HCT116 (cell line): ENCODE measurements at regions not wholly inside any gene's neighbourhood (a gene's known extent, or its start where the extent isn't known, plus 50 kb on each side); places are given as distances from the start of the nearest gene placed in this dataset.
"Not testable (repeated sequence)": the region's sequence is repeated elsewhere in the genome, so short reads cannot be mapped to it uniquely, and the experiment has no call there.

Source experiments
- ATAC-seq: fragments of 200-7000 bp; cut with Tn5 transposase; 2 replicates; pipeline ENCODE4 v1.9.1; 2020; ENCODE audit warnings: mild to moderate bottlenecking, moderate library complexity
- BruUV-seq: library from RNA; stranded (reverse); fragments of 400-500 nt; replicated peaks from 2 replicates; lab custom pipeline; 2021; lab: Mats Ljungman, UMichigan
- CTCF ChIA-PET: fragments of 300-600 bp; sonication (Branson Sonifier 250); formaldehyde crosslinking; loops from one replicate; lab custom pipeline; 2021; ENCODE audit warnings: antibody characterized with exemption; lab: Charles Lee
- POLR2A ChIA-PET: fragments of 300-600, 350-600 bp; sonication (Branson Sonifier 250); formaldehyde crosslinking; loops from one replicate; lab custom pipeline; 2021; ENCODE audit warnings: antibody characterized with exemption; lab: Charles Lee
- RAD21 ChIA-PET, 2 experiments: fragments of 300-600 bp; sonication (Branson Sonifier 250); formaldehyde crosslinking; loops; one replicate each; lab custom pipeline; 2023; ENCODE audit warnings: low total read pairs in 2 of 2; ENCODE audit not compliant: uncharacterized antibody in 2 of 2, unreplicated experiment in 2 of 2, low non-redundant PET in 1 of 2; lab: Charles Lee
- DNase-seq: peaks from one replicate; pipeline ENCODE4 v3.0.0-alpha.2; 2010; ENCODE audit warnings: low read depth, low spot score
- H2AFZ ChIP-seq: fragments of 200-600 bp; shearing (Covaris generic), sonication (generic); 2 replicates; pipeline ENCODE4 v1.6.1; 2017; ENCODE audit warnings: low read depth, mixed run types, mixed read lengths, antibody characterized with exemption, low read length; ENCODE audit not compliant: poor library complexity, severe bottlenecking
- H3K27ac ChIP-seq: 2 replicates; pipeline ENCODE4 v1.5.1; 2012; ENCODE audit warnings: low read depth, low read length
- H3K27me3 ChIP-seq: fragments of 200-600 bp; sonication (generic); 2 replicates; pipeline ENCODE4 v1.6.1; 2016; ENCODE audit warnings: mixed run types, low read length, mixed read lengths; ENCODE audit not compliant: insufficient read depth
- H3K36me3 ChIP-seq, 2 experiments: fragments of 200-500 bp in 1 of 2; fragments of 200-600 bp in 1 of 2; sonication (Bioruptor generic) in 1 of 2; sonication (generic) in 1 of 2; 2 replicates each; pipeline versions ENCODE4 v1.5.1 to v1.6.1; 2014 to 2016; ENCODE audit warnings: low read length in 2 of 2, inconsistent platforms in 1 of 2, mixed read lengths in 1 of 2, mixed run types in 1 of 2; ENCODE audit not compliant: insufficient read depth in 2 of 2, control insufficient read depth in 1 of 2
- H3K4me1 ChIP-seq, 2 experiments: fragments of 200-600 bp in 1 of 2; sonication (generic) in 1 of 2; 2 replicates each; pipeline versions ENCODE4 v1.5.1 to v1.6.1; 2012 to 2017; ENCODE audit warnings: low read length in 2 of 2, inconsistent platforms in 1 of 2, mild to moderate bottlenecking in 1 of 2, mixed read lengths in 1 of 2, mixed run types in 1 of 2, moderate library complexity in 1 of 2; ENCODE audit not compliant: insufficient read depth in 2 of 2, control insufficient read depth in 1 of 2
- H3K4me2 ChIP-seq: fragments of 200-600 bp; sonication (generic); 2 replicates; pipeline ENCODE4 v1.6.1; 2017; ENCODE audit warnings: mixed run types, low read length, mixed read lengths
- H3K4me3 ChIP-seq, 2 experiments: fragments of 200-600 bp in 1 of 2; sonication (generic) in 1 of 2; replicated peaks in 1 of 2; 2 replicates each; pipeline ENCODE4 v1.5.1; 2011 to 2016; ENCODE audit warnings: low read length in 2 of 2, control low read depth in 1 of 2, low read depth in 1 of 2, mild to moderate bottlenecking in 1 of 2, mixed read lengths in 1 of 2, mixed run types in 1 of 2
- H3K79me2 ChIP-seq: fragments of 200-600 bp; sonication (generic); 2 replicates; pipeline ENCODE4 v1.6.1; 2017; ENCODE audit warnings: mild to moderate bottlenecking, mixed run types, low read length, moderate library complexity, mixed read lengths; ENCODE audit not compliant: insufficient read depth
- H3K9ac ChIP-seq: fragments of 200-600 bp; sonication (generic); 2 replicates; pipeline ENCODE4 v1.6.1; 2016; ENCODE audit warnings: low read length, mixed read lengths
- H3K9me2 ChIP-seq: fragments of 200-600 bp; sonication (generic), shearing (Covaris generic); 2 replicates; pipeline ENCODE4 v1.6.1; 2017; ENCODE audit warnings: mixed run types, mild to moderate bottlenecking, moderate library complexity; ENCODE audit not compliant: insufficient read depth
- H3K9me3 ChIP-seq, 2 experiments: fragments of 200-500 bp in 1 of 2; fragments of 200-600 bp in 1 of 2; sonication (Bioruptor generic) in 1 of 2; sonication (generic) in 1 of 2; 2 replicates each; pipeline ENCODE4 v1.6.1; 2014 to 2017; ENCODE audit warnings: low read length in 2 of 2, mixed read lengths in 2 of 2, inconsistent platforms in 1 of 2, low read depth in 1 of 2, mild to moderate bottlenecking in 1 of 2, mixed run types in 1 of 2, moderate library complexity in 1 of 2; ENCODE audit not compliant: control insufficient read depth in 1 of 2, insufficient read depth in 1 of 2
- H4K20me1 ChIP-seq: fragments of 200-600 bp; sonication (generic), shearing (Covaris generic); 2 replicates; pipeline ENCODE4 v1.6.1; 2017; ENCODE audit warnings: mixed run types, mild to moderate bottlenecking, moderate library complexity; ENCODE audit not compliant: insufficient read depth
- CBX3 ChIP-seq: IDR thresholded peaks from 2 replicates; pipeline ENCODE4 v1.6.1; 2012; ENCODE audit warnings: low read depth
- CEBPB ChIP-seq: IDR thresholded peaks from 2 replicates; pipeline ENCODE4 v1.6.1; 2012; ENCODE audit warnings: low read depth
- EGR1 ChIP-seq: IDR thresholded peaks from 2 replicates; pipeline ENCODE4 v1.6.1; 2012; ENCODE audit warnings: low read depth
- ELF1 ChIP-seq: IDR thresholded peaks from 2 replicates; pipeline ENCODE4 v1.6.1; 2012; ENCODE audit warnings: low read depth, borderline replicate concordance
- EZH2 ChIP-seq: fragments of 200-600 bp; sonication (generic); IDR thresholded peaks from 2 replicates; pipeline ENCODE4 v1.6.1; 2017; ENCODE audit warnings: antibody characterized with exemption, mixed run types
- EZH2phosphoT487 ChIP-seq: fragments of 200-600 bp; IDR thresholded peaks from 2 replicates; pipeline ENCODE4 v1.6.1; 2018; ENCODE audit warnings: antibody characterized with exemption, borderline replicate concordance
- FOSL1 ChIP-seq: IDR thresholded peaks from 2 replicates; pipeline ENCODE4 v1.6.1; 2012; ENCODE audit warnings: low read depth
- JUND ChIP-seq: IDR thresholded peaks from 2 replicates; pipeline ENCODE4 v1.6.1; 2012
- POLR2AphosphoS5 ChIP-seq: IDR thresholded peaks from 2 replicates; pipeline ENCODE4 v1.6.1; 2011; ENCODE audit warnings: mild to moderate bottlenecking, low read depth, low read length, moderate library complexity
- YY1 ChIP-seq: IDR thresholded peaks from 2 replicates; pipeline ENCODE4 v1.6.1; 2011; ENCODE audit warnings: low read length, low read depth, moderate library complexity, mild to moderate bottlenecking; ENCODE audit not compliant: insufficient replicate concordance; ENCODE audit errors: extremely low read depth
- ZFX ChIP-seq: fragments of 450-650 bp; IDR thresholded peaks from 2 replicates; pipeline ENCODE4 v1.6.1; 2017
- intact Hi-C: fragments of 100-400 bp; cut with micrococcal nuclease; formaldehyde crosslinking; loops from 2 replicates; pipeline ENCODE4 v1.10.0; 2022
- TF ChIP-seq, protein P1 (sequence below), 3 experiments: fragments of 200-600 bp in 1 of 3; sonication (generic) in 1 of 3; IDR thresholded peaks in 2 of 3; conservative IDR thresholded peaks in 1 of 3; 2 replicates each; pipeline ENCODE4 v1.5.1; 2012 to 2017; ENCODE audit warnings: low read depth in 2 of 3, low read length in 2 of 3, antibody characterized with exemption in 1 of 3, borderline replicate concordance in 1 of 3, control low read depth in 1 of 3, mild to moderate bottlenecking in 1 of 3, mixed read lengths in 1 of 3, mixed run types in 1 of 3, moderate library complexity in 1 of 3; ENCODE audit not compliant: insufficient read depth in 1 of 3

DNA sequence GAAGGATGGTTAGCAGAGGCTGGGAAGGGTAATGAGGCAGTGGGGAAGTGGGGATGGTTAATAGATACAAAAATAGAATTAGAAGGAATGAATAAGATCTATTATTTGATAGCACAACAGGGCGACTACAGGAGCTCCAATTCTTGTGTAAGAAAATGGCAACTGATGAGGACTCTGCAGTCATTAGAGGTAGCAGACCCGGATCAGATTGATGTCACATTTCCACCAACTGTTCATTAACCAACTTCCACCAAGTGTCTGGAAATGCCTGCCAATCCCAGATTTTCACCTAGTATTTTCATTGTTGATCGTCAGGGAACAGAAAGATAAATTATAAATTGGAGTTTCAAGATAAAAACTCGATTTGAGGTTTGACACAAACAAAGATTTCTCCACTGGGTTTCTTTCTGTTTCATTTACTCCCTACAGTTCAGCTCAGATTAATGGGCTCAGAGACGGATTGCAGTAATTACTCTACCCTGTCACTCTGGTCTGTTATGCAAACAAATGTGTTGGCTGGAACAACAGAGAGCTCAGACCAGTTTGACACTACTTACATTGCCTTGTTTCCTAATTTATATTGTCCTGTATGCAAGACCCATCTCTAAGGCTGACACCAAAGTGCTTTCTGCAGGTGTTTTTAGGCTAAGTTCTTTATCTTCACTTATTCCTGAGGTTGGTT is 909.2 kb upstream of the PRKX start:
- ChIA-PET POLR2A (no interaction called here), CTCF (no interaction called here), RAD21 (no interaction called here)
- H2AFZ ChIP-seq: no peak overlapping the region
- H3K9ac ChIP-seq: no peak overlapping the region
- BruUV-seq: no TSS peak
- no peak for ATAC-seq
- H3K79me2 ChIP-seq: no peaks in the 10 kb centered on the region
- no peaks in the 10 kb centered on the region for H3K9me2 ChIP-seq
- DNase-seq: no peak
- no peaks in the 10 kb centered on the region for H4K20me1 ChIP-seq
- no peak overlapping the region for H3K27ac ChIP-seq
- no peak overlapping the region for H3K4me3 ChIP-seq
- no peaks in the 10 kb centered on the region for H3K36me3 ChIP-seq
- no peaks in the 10 kb centered on the region for H3K4me1 ChIP-seq
- TF ChIP-seq EZH2: no peak
- TF ChIP-seq ZFX: no peak
- no peak for TF ChIP-seq EZH2phosphoT487
- TF ChIP-seq YY1: no peak
- TF ChIP-seq POLR2AphosphoS5: no peak
- TF ChIP-seq, protein P1, sequence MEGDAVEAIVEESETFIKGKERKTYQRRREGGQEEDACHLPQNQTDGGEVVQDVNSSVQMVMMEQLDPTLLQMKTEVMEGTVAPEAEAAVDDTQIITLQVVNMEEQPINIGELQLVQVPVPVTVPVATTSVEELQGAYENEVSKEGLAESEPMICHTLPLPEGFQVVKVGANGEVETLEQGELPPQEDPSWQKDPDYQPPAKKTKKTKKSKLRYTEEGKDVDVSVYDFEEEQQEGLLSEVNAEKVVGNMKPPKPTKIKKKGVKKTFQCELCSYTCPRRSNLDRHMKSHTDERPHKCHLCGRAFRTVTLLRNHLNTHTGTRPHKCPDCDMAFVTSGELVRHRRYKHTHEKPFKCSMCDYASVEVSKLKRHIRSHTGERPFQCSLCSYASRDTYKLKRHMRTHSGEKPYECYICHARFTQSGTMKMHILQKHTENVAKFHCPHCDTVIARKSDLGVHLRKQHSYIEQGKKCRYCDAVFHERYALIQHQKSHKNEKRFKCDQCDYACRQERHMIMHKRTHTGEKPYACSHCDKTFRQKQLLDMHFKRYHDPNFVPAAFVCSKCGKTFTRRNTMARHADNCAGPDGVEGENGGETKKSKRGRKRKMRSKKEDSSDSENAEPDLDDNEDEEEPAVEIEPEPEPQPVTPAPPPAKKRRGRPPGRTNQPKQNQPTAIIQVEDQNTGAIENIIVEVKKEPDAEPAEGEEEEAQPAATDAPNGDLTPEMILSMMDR (IDR thresholded peaks at IDR 0.05 in 2 of 3, conservative IDR thresholded peaks at IDR 0.05 in 1 of 3; ENCODE audit: borderline replicate concordance in 1 of 3, insufficient read depth in 1 of 3, low read depth in 2 of 3, low read length in 2 of 3): no peak
- no peak for TF ChIP-seq CEBPB
- TF ChIP-seq CBX3: no peak
- TF ChIP-seq EGR1: no peak
- TF ChIP-seq JUND: no peak
- TF ChIP-seq FOSL1: no peak
- TF ChIP-seq ELF1: no peak
- H3K27me3 ChIP-seq: no peaks in the 10 kb centered on the region
- H3K4me2 ChIP-seq: no peak overlapping the region
- intact Hi-C loops: no loop called here
- no peaks in the 10 kb centered on the region for H3K9me3 ChIP-seq

DNA sequence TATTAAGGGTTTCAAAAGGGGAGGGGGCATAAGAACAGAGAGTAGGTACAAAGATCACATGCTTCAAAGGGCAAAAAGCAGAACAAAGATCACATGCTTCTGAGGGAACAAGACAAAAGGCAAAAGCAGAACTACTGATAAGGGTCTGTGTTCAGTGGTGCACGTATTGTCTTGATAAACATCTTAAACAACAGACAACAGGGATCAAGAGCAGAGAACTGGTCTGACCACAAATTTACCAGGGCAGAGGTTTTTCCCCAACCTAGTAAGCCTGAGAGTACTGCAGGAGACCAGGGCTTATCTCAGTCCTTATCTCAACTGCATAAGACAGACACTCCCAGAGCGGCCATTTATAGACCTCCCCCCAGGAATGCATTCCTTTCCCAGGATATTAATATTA is 900.2 kb upstream of the PRKX start:
- RAD21 ChIA-PET, ATAC-seq, H3K9ac ChIP-seq, H3K9me3 ChIP-seq, BruUV-seq, CTCF ChIA-PET, H4K20me1 ChIP-seq, H3K27ac ChIP-seq, H3K4me1 ChIP-seq, DNase-seq, H3K9me2 ChIP-seq, H3K4me2 ChIP-seq, POLR2A ChIA-PET, H3K36me3 ChIP-seq, intact Hi-C loops, H3K27me3 ChIP-seq, H2AFZ ChIP-seq, H3K4me3 ChIP-seq, H3K79me2 ChIP-seq: not testable (repeated sequence)
